WTC11 (cell line): ENCODE measurements at regions not wholly inside any gene's neighbourhood (a gene's known extent, or its start where the extent isn't known, plus 50 kb on each side); places are given as distances from the start of the nearest gene placed in this dataset.

Experiments used
- ATAC-seq: fragments of 200-7000 bp; cut with Tn5 transposase; 2 replicates; pipeline ENCODE4 v1.10.0; 2021; ENCODE audit warnings: mild to moderate bottlenecking, moderate library complexity
- CTCF ChIA-PET: fragments of 300-600 bp; sonication (Branson Sonifier 250); formaldehyde crosslinking; loops from one replicate; lab custom pipeline; 2021; ENCODE audit warnings: antibody characterized with exemption; lab: Charles Lee
- POLR2A ChIA-PET: fragments of 350-600 bp; sonication (Branson Sonifier 250); formaldehyde crosslinking; loops from one replicate; lab custom pipeline; 2021; ENCODE audit warnings: antibody characterized with exemption; lab: Charles Lee
- DNase-seq: peaks from one replicate; pipeline ENCODE4 v3.0.0; 2021; ENCODE audit warnings: low spot score
- H3K27ac Mint-ChIP-seq: 2 replicates; pipeline ENCODE4 v1.8.0; 2021; ENCODE audit warnings: mixed read lengths
- H3K27me3 Mint-ChIP-seq: 2 replicates; pipeline ENCODE4 v1.8.0; 2021; ENCODE audit warnings: low read depth, mild to moderate bottlenecking, moderate library complexity, mixed read lengths
- H3K36me3 Mint-ChIP-seq: 2 replicates; pipeline ENCODE4 v1.8.0; 2021; ENCODE audit warnings: mixed read lengths
- H3K4me1 Mint-ChIP-seq: 2 replicates; pipeline ENCODE4 v1.8.0; 2022; ENCODE audit warnings: mixed read lengths
- H3K4me3 Mint-ChIP-seq: 2 replicates; pipeline ENCODE4 v1.8.0; 2021; ENCODE audit warnings: mild to moderate bottlenecking, moderate library complexity, mixed read lengths
- H3K9me3 Mint-ChIP-seq: 2 replicates; pipeline ENCODE4 v1.8.0; 2021; ENCODE audit warnings: mixed read lengths
- ESRRA ChIP-seq: sonication (generic); formaldehyde crosslinking; IDR thresholded peaks from 2 replicates; pipeline ENCODE4 v1.8.1; 2022; ENCODE audit warnings: mild to moderate bottlenecking, missing genetic modification reagents, borderline replicate concordance
- FOXJ3 ChIP-seq: sonication (generic); formaldehyde crosslinking; IDR thresholded peaks from 2 replicates; pipeline ENCODE4 v1.9.0; 2021; ENCODE audit warnings: missing genetic modification reagents, mild to moderate bottlenecking, borderline replicate concordance
- GRHL2 ChIP-seq: fragments of 250-450 bp; sonication (Bioruptor Pico); IDR thresholded peaks from 2 replicates; pipeline ENCODE4 v1.8.0; 2022; ENCODE audit warnings: mild to moderate bottlenecking, moderate library complexity; ENCODE audit not compliant: insufficient replicate concordance, severe bottlenecking
- JUN ChIP-seq: sonication (generic); formaldehyde crosslinking; IDR thresholded peaks from 2 replicates; pipeline ENCODE4 v1.8.0; 2023; ENCODE audit warnings: mild to moderate bottlenecking, missing genetic modification reagents
- MXD4 ChIP-seq: fragments of 250-450 bp; sonication (Bioruptor Pico); IDR thresholded peaks from 2 replicates; pipeline ENCODE4 v1.8.0; 2021; ENCODE audit warnings: mild to moderate bottlenecking, moderate library complexity, borderline replicate concordance
- NR2C2 ChIP-seq: sonication (generic); formaldehyde crosslinking; IDR thresholded peaks from 2 replicates; pipeline ENCODE4 v1.8.0; 2022; ENCODE audit warnings: mild to moderate bottlenecking, missing genetic modification reagents
- NR3C1 ChIP-seq: sonication (generic); formaldehyde crosslinking; conservative IDR thresholded peaks from 2 replicates; pipeline ENCODE4 v1.8.1; 2023; ENCODE audit warnings: low read depth, mild to moderate bottlenecking, missing genetic modification reagents
- PRRX2 ChIP-seq: fragments of 250-450 bp; sonication (Bioruptor Pico); IDR thresholded peaks from 2 replicates; pipeline ENCODE4 v1.8.0; 2021; ENCODE audit warnings: mild to moderate bottlenecking
- ZNF138 ChIP-seq: sonication (generic); formaldehyde crosslinking; conservative IDR thresholded peaks from 2 replicates; pipeline ENCODE4 v1.8.1; 2022; ENCODE audit warnings: mild to moderate bottlenecking, moderate library complexity, missing genetic modification reagents
- TF ChIP-seq, protein P1 (sequence below): sonication (generic); formaldehyde crosslinking; IDR thresholded peaks from 2 replicates; pipeline ENCODE4 v1.8.0; 2023; ENCODE audit warnings: missing genetic modification reagents
- TF ChIP-seq, protein P2 (sequence below): sonication (generic); formaldehyde crosslinking; IDR thresholded peaks from 2 replicates; pipeline ENCODE4 v1.8.1; 2022; ENCODE audit warnings: mild to moderate bottlenecking, moderate library complexity, missing genetic modification reagents
- TF ChIP-seq, protein P3 (sequence below): fragments of 250-450 bp; sonication (Bioruptor Pico); IDR thresholded peaks from 2 replicates; pipeline ENCODE4 v1.9.0; 2021; ENCODE audit warnings: moderate library complexity, mild to moderate bottlenecking, inconsistent platforms, borderline replicate concordance
- TF ChIP-seq, protein P4 (sequence below): fragments of 250-450 bp; sonication (Bioruptor Pico); IDR thresholded peaks from 2 replicates; pipeline ENCODE4 v1.9.0; 2021; ENCODE audit warnings: mild to moderate bottlenecking, borderline replicate concordance
- TF ChIP-seq, protein P5 (sequence below): sonication (generic); formaldehyde crosslinking; IDR thresholded peaks from 2 replicates; pipeline ENCODE4 v1.8.1; 2023; ENCODE audit warnings: mild to moderate bottlenecking, missing genetic modification reagents, moderate library complexity
- TF ChIP-seq, protein P6 (sequence below): sonication (generic); formaldehyde crosslinking; IDR thresholded peaks from 2 replicates; pipeline ENCODE4 v1.8.1; 2023; ENCODE audit warnings: mild to moderate bottlenecking, moderate library complexity, missing genetic modification reagents

DNA sequence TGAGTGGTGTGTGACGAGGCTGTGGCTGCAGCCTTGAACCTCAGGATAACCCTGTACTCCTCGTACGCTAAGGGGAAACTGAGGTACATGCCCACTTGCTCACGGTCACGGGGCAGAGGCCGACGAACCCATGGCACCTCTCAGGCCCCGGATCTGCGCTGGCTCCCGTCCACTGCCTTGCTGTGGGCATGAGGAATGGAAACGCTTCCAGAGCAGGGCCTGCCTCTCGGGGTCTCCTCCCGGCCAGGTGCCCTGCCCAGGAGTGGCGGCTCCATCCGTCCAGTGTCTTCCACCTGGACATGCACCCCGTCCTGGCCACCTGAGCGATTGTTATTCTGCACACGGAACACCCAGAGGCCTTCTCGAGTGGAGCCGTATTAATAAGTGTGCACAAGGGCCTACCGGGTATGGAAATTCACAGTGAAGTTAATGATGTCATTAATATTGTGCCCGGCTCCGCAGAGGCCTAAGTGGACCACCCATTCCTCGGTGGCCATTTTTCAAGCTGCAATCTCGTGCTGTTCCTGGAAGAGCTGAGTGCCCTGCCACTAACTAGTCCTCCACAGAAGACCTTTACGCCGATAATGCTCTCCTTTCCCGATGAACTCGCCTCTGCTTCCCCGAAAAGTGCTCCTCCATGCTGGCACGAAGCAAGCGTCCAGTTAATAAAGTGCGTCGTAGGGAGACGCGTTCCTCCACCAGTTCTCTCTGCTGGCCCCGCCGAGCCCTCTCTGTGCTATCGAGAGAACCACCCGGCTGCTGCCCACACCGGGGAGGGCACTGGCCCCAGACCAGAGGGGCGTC, 927.9 kb downstream of the BRD1 start:
- ATAC-seq: no peak
- POLR2A ChIA-PET: no interaction called here
- Mint-ChIP-seq H3K4me3 (no peak overlapping the region), H3K9me3 (no peaks in the 10 kb centered on the region), H3K36me3 (no peaks in the 10 kb centered on the region), H3K27ac (no peak overlapping the region), H3K4me1 (no peaks in the 10 kb centered on the region), H3K27me3 (no peaks in the 10 kb centered on the region; the same call in 1 of the 2 replicates)
- CTCF ChIA-PET: no interaction called here
- DNase-seq: no peak
- TF ChIP-seq ESRRA (CRISPR knock-in tag) (no peak), PRRX2 (CRISPR knock-in tag) (no peak), JUN (no peak), NR3C1 (CRISPR knock-in tag) (no peak), GRHL2 (CRISPR knock-in tag) (no peak), ZNF138 (CRISPR knock-in tag) (no peak), FOXJ3 (no peak), MXD4 (CRISPR knock-in tag) (no peak), NR2C2 (CRISPR knock-in tag) (no peak)
- TF ChIP-seq, protein P1, sequence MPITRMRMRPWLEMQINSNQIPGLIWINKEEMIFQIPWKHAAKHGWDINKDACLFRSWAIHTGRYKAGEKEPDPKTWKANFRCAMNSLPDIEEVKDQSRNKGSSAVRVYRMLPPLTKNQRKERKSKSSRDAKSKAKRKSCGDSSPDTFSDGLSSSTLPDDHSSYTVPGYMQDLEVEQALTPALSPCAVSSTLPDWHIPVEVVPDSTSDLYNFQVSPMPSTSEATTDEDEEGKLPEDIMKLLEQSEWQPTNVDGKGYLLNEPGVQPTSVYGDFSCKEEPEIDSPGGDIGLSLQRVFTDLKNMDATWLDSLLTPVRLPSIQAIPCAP (CRISPR knock-in tag): no peak
- TF ChIP-seq, protein P2, sequence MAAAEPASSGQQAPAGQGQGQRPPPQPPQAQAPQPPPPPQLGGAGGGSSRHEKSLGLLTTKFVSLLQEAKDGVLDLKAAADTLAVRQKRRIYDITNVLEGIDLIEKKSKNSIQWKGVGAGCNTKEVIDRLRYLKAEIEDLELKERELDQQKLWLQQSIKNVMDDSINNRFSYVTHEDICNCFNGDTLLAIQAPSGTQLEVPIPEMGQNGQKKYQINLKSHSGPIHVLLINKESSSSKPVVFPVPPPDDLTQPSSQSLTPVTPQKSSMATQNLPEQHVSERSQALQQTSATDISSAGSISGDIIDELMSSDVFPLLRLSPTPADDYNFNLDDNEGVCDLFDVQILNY (CRISPR knock-in tag): no peak
- TF ChIP-seq, protein P3, sequence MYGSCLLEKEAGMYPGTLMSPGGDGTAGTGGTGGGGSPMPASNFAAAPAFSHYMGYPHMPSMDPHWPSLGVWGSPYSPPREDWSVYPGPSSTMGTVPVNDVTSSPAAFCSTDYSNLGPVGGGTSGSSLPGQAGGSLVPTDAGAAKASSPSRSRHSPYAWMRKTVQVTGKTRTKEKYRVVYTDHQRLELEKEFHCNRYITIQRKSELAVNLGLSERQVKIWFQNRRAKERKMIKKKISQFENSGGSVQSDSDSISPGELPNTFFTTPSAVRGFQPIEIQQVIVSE: no peak
- TF ChIP-seq, protein P4, sequence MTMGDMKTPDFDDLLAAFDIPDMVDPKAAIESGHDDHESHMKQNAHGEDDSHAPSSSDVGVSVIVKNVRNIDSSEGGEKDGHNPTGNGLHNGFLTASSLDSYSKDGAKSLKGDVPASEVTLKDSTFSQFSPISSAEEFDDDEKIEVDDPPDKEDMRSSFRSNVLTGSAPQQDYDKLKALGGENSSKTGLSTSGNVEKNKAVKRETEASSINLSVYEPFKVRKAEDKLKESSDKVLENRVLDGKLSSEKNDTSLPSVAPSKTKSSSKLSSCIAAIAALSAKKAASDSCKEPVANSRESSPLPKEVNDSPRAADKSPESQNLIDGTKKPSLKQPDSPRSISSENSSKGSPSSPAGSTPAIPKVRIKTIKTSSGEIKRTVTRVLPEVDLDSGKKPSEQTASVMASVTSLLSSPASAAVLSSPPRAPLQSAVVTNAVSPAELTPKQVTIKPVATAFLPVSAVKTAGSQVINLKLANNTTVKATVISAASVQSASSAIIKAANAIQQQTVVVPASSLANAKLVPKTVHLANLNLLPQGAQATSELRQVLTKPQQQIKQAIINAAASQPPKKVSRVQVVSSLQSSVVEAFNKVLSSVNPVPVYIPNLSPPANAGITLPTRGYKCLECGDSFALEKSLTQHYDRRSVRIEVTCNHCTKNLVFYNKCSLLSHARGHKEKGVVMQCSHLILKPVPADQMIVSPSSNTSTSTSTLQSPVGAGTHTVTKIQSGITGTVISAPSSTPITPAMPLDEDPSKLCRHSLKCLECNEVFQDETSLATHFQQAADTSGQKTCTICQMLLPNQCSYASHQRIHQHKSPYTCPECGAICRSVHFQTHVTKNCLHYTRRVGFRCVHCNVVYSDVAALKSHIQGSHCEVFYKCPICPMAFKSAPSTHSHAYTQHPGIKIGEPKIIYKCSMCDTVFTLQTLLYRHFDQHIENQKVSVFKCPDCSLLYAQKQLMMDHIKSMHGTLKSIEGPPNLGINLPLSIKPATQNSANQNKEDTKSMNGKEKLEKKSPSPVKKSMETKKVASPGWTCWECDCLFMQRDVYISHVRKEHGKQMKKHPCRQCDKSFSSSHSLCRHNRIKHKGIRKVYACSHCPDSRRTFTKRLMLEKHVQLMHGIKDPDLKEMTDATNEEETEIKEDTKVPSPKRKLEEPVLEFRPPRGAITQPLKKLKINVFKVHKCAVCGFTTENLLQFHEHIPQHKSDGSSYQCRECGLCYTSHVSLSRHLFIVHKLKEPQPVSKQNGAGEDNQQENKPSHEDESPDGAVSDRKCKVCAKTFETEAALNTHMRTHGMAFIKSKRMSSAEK (CRISPR knock-in tag): no peak
- TF ChIP-seq, protein P5, sequence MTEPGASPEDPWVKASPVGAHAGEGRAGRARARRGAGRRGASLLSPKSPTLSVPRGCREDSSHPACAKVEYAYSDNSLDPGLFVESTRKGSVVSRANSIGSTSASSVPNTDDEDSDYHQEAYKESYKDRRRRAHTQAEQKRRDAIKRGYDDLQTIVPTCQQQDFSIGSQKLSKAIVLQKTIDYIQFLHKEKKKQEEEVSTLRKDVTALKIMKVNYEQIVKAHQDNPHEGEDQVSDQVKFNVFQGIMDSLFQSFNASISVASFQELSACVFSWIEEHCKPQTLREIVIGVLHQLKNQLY: no peak

DNA sequence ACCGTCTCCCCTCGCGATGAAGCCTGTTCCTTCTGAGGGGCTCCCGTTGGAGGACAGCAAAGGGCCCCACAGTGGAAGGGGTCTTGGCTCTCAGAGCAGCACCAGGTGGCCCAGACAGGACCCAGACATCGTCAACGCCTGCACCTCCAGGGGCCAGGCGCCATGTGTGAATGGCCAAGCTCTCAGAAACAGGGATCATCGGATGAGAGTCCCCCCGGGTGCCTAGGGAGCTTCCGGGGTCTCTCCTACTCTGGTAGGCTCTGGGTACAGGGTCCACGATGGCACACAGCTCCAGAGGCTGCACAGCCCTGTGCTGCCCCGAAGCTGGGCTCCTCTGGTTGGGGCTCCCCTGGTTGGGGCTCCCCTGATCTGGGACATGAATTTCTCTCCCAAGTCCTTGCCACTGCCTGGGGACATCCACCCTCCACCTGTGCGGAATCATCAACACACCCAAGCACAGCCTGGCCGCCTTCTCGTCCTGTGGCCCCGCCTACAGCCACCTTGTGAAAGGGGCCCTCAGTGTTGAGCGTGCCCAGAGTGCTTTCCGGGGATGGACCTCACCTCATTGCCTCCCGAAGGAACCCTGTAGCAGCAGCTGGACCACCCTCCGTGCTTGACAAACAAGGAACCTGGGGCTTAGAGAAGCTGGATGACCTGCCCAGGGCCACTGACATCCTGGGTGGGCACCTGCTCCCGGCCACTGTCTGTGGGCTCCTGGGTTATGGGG, 929.0 kb downstream of the BRD1 start:
- no peak for ATAC-seq
- ChIA-PET CTCF (no interaction called here), POLR2A (no interaction called here)
- H3K4me1 Mint-ChIP-seq: no peaks in the 10 kb centered on the region
- TF ChIP-seq, protein P6, sequence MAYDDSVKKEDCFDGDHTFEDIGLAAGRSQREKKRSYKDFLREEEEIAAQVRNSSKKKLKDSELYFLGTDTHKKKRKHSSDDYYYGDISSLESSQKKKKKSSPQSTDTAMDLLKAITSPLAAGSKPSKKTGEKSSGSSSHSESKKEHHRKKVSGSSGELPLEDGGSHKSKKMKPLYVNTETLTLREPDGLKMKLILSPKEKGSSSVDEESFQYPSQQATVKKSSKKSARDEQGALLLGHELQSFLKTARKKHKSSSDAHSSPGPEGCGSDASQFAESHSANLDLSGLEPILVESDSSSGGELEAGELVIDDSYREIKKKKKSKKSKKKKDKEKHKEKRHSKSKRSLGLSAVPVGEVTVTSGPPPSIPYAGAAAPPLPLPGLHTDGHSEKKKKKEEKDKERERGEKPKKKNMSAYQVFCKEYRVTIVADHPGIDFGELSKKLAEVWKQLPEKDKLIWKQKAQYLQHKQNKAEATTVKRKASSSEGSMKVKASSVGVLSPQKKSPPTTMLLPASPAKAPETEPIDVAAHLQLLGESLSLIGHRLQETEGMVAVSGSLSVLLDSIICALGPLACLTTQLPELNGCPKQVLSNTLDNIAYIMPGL (CRISPR knock-in tag): no peak
- TF ChIP-seq, all 79 proteins: peak for 0
- Mint-ChIP-seq H3K4me3 (no peak overlapping the region), H3K27me3 (no peaks in the 10 kb centered on the region; the same call in 1 of the 2 replicates), H3K9me3 (no peaks in the 10 kb centered on the region), H3K36me3 (no peaks in the 10 kb centered on the region), H3K27ac (no peak overlapping the region)
- DNase-seq: no peak
